GM19035 (cell line): ENCODE measurements at regions not wholly inside any gene's neighbourhood (a gene's known extent, or its start where the extent isn't known, plus 50 kb on each side); places are given as distances from the start of the nearest gene placed in this dataset.

ENCODE experiments used
- ATAC-seq: cut with Tn5 transposase; IDR thresholded peaks from one replicate; pipeline ENCODE4 v1.9.1; 2021; ENCODE audit not compliant: unreplicated experiment

- ATAC-seq, result no peak
These were observed 299.2 kb upstream of the SKOR2 start for GRCh38 chr18:47550611-47551010.

- no peak for ATAC-seq
These were observed 297.6 kb upstream of the SKOR2 start for GRCh38 chr18:47549021-47549540.

- ATAC-seq, result no peak
These were observed 296.2 kb upstream of the SKOR2 start for GRCh38 chr18:47547539-47548202.

GRCh38 chr18:47545613-47546012 lies 294.2 kb upstream of the SKOR2 start:
- no peak for ATAC-seq

DNA sequence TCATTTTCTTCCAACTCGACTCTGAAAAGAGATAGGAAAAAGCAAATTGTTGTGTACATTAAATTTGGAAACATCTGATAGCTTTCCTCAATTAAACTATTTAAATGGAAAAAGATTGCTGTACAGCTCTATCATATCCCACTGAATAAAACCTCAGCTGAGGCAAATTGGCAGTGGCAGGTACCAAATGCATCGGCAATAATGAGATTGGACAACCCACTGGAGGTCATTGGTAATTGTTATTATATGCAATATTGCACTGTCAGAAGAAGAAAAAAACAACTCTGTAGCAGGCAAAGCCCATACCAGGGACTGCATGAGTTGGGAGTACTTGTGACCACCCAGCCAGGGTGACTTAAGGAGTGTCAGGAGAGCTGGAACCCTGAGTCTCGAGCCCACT lies 291.6 kb upstream of the SKOR2 start:
- no peak for ATAC-seq

GRCh38 chr18:47542551-47542950 lies 291.1 kb upstream of the SKOR2 start:
- ATAC-seq, result no peak

DNA sequence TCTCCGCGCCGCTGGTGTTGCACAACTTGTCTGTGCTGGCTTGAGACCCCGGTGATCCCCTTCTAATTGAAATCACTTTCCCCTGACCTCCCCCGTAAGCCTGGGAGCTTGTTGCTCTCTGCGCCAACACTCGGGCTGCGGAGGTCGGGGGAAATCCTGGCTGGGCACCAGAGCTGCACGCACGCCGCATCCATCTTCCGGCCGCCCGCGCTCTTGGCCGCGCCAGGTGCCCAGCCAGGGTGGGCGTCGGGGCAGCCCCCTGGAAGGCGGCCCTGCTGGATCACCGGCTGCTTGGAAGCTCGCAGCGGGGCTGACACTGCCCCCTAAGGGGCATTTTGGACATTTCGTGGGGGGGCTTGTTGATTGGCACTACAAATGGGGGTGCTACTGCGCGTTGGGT lies 280.3 kb upstream of the SKOR2 start:
- ATAC-seq, result no peak

- no peak for ATAC-seq
These were observed 279.2 kb upstream of the SKOR2 start for GRCh38 chr18:47530695-47531094.

DNA sequence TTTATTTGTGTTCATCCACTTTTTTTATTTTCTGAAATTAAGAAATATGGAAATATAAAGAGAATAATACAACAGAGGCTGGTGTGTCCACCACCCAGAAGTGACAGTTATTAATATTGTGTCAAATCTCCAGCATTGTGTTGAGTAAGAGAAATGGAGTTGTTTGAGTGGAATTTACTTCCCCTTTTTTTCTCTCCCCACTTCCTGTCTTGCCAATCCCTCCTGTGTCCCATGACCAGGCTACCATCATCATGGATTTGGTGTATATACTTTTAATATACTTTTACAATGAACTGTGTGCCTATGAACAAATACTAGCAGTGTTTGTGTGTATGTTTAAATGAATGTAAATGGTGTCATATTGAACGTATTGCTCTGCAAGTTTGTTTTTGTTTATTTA lies 276.9 kb upstream of the SKOR2 start:
- no peak for ATAC-seq

DNA sequence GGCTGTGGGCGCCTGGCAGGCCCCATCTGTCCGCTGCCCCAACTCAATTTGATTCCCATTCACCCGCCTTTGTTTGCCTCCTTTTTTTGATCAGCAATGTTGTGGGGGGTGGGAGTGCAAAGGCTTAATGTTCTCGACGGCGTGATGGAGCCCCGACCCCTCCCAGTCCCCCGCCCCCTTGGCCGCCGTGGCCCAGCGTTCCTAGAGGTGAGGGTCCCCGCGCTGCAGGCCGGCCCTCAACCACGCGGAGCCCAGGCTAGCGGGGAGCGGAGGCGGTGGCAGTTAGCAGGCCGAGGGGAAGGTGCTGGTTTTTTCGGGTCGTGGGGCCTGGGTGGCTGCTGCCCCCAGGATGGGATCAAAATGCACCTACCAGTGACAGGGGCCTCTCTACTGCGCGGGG lies 274.7 kb upstream of the SKOR2 start:
- ATAC-seq, result no peak

DNA sequence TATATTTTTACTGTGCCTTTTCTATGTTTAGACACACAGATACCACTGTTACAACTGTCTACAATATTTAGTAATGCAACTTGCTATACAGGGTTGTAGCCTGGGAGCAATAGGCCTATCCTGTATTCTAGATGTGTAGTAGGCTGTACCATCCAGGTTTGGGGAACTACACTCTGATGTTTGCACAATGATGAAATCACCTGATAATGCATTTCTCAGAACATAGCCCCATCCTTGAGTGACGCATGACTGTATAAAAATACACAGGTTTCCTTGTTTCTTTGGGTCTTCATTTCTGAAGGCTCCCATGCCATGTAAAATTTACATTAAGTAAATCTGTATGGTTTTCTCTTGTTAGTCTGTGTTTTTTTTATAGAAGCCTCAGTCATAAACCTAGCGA lies 270.9 kb upstream of the SKOR2 start:
- ATAC-seq, result no peak

DNA sequence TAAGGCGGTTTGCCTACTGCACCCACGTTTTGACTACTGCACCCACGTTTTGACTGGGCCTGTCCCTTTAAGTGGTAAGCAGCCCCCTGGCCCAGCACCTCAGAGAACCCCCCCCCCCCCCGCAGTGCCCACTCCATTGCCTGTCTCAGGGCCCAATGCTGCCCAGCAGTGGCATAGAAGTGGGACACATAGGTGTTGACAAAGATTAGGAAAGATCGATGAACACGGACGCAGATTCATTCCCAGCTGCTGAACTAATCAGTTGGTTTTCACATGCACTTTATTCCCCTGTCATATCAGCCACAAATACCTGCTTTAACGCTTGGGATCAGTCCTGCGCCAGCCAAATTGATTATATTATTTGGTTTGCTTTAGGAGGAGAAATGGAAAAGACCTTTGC lies 268.8 kb upstream of the SKOR2 start:
- no peak for ATAC-seq

GRCh38 chr18:47519706-47520105 lies 268.2 kb upstream of the SKOR2 start:
- ATAC-seq, result no peak

DNA sequence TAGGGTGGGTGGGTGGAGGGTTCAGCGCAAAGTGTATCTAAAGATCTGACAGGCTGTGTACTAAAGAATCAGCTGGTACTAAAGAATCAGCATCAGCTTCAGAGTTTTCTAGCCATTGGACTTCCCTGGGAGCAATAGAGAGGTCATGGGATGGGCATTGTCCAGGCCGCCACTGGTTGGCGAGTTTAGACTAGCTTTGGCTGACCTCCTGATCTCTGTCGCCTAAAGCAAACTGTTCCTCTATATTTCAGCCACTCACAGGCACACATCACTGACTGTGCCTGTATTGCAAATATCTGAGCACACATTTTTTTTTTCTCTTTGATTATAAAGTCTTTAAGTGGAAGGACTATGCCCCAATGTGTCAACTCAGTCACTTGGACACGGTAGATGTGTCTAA lies 267.8 kb upstream of the SKOR2 start:
- ATAC-seq, result no peak

DNA sequence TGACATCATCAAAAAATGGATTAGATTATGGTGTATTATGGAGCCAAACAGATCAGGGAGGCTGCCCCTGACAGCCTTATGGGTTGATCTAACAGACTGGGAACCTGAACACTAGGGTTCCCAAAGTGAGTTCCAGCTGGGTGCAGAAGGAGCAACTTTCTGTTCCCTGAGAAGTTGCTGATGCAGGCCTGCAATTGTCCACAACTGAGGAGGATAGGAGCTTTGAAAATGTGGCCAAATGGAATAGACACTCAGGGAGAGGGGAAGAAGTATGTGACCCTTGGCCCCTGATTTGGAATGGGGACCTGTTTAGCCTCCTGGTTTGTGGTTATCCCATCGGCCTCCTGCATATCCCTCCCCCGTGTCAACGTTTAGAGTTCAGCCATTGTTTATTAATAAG lies 262.2 kb upstream of the SKOR2 start:
- ATAC-seq, result no peak

GRCh38 chr18:47512726-47513435 lies 261.4 kb upstream of the SKOR2 start:
- ATAC-seq, result no peak

- ATAC-seq, result no peak
These were observed 260.6 kb upstream of the SKOR2 start for GRCh38 chr18:47512056-47512455.

DNA sequence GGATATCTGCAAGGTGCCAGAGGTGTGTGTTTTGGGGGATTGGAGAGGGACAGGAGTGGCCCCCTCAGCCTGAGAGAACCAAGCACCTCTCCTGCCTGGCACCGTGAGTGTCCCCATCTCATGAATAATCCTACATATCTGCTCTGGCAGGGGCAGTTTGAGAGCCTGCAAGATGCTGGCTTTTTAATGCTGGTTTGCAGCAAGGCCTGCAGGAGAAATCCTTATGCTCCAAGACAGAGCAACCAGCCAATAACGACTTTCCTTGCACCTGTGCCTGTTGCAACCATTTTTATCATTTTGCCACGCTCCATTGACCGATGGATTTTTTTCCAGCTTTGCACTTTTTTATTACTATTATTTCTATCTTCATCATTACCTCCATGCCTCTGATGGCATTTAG lies 259.4 kb upstream of the SKOR2 start:
- no peak for ATAC-seq

- ATAC-seq, result no peak
These were observed 256.2 kb upstream of the SKOR2 start for GRCh38 chr18:47507651-47508050.

- ATAC-seq, result no peak
These were observed 255.4 kb upstream of the SKOR2 start for GRCh38 chr18:47506897-47507296.

- ATAC-seq, result no peak
These were observed 250.5 kb upstream of the SKOR2 start for GRCh38 chr18:47501946-47502345.

GRCh38 chr18:47500930-47501329 lies 249.5 kb upstream of the SKOR2 start:
- ATAC-seq, result no peak

GRCh38 chr18:47492691-47493090 lies 241.2 kb upstream of the SKOR2 start:
- ATAC-seq, result no peak
